ENCODE measurements at regions not wholly inside any gene's neighbourhood (a gene's known extent, or its start where the extent isn't known, plus 50 kb on each side); places are given as distances from the start of the nearest gene placed in this dataset.

DNA sequence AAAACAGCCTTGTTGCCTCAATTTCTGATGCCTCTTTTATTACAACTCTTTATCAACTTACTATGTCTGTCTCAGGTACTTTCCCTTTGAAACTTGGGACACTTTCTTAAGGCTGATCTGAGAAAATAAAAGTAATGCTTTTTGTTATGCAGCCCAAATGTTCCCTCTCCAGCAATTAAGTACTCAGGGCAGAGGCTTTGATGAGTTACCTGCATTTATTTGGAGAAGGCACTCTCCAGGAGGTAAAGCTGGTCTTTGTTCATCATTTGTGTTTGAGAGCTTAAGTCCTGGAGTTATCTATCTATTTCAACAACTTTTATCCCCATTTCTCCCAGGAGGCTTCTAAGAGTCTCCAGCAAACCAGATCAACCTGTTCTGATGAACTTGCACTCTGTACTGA lies 259.2 kb downstream of the ASXL3 start:
- H3K36me3 Mint-ChIP-seq (ENCODE audit: low read depth, unreplicated experiment), result peaks cover under 1% of the 10 kb centered on the region
- no peaks in the 10 kb centered on the region for H3K27me3 ChIP-seq (ENCODE audit: insufficient read depth, low read length)
- peaks cover 3% of the 10 kb centered on the region for H3K4me1 Mint-ChIP-seq (ENCODE audit: low read depth, unreplicated experiment)
- H4K20me1 ChIP-seq (ENCODE audit: insufficient read depth, low read length), result no peaks in the 10 kb centered on the region
- H3K4me1 ChIP-seq (ENCODE audit: insufficient read depth, low read length), result no peaks in the 10 kb centered on the region
- FAIRE-seq, result no peak
- no peak overlapping the region for H3K4me3 Mint-ChIP-seq (ENCODE audit: unreplicated experiment)
- no peak overlapping the region for H3K27ac ChIP-seq (ENCODE audit: low read depth, low read length)
- H3K79me2 ChIP-seq (ENCODE audit: insufficient read depth, low read length), result no peaks in the 10 kb centered on the region
- no peak overlapping the region for H3K4me3 ChIP-seq (ENCODE audit: insufficient read depth, low read depth, low read length)
- H3K4me2 ChIP-seq (ENCODE audit: low read length), result no peak overlapping the region
- no peaks in the 10 kb centered on the region for H3K36me3 ChIP-seq (ENCODE audit: insufficient read depth, low read length)
- TF ChIP-seq EZH2 (IDR thresholded peaks at IDR 0.05; ENCODE audit: insufficient read depth, low read length), result no peak
- no peak for TF ChIP-seq CTCF (IDR thresholded peaks at IDR 0.05; ENCODE audit: insufficient read depth, low read depth, low read length)
- no peaks in the 10 kb centered on the region for H3K27me3 Mint-ChIP-seq (ENCODE audit: low read depth, unreplicated experiment)
- no peak overlapping the region for H3K27ac Mint-ChIP-seq (ENCODE audit: unreplicated experiment)
- H2AFZ ChIP-seq (ENCODE audit: low read depth, low read length), result no peak overlapping the region
- peaks cover 2% of the 10 kb centered on the region for H3K9me3 Mint-ChIP-seq (ENCODE audit: unreplicated experiment)
- no peak for DNase-seq (ENCODE audit: low read depth)
- no peak overlapping the region for H3K9ac ChIP-seq (ENCODE audit: low read length)
- H3K9me3 ChIP-seq (ENCODE audit: insufficient read depth, low read depth, low read length), result peaks cover under 1% of the 10 kb centered on the region

GRCh38 chr18:33836564-33836963 lies 258.5 kb downstream of the ASXL3 start:
- H3K79me2 ChIP-seq (ENCODE audit: insufficient read depth, low read length), result no peaks in the 10 kb centered on the region
- Mint-ChIP-seq H3K27ac (ENCODE audit: unreplicated experiment) (no peak overlapping the region), H3K4me3 (ENCODE audit: unreplicated experiment) (no peak overlapping the region), H3K4me1 (ENCODE audit: low read depth, unreplicated experiment) (peaks cover 3% of the 10 kb centered on the region), H3K36me3 (ENCODE audit: low read depth, unreplicated experiment) (peaks cover 2% of the 10 kb centered on the region), H3K27me3 (ENCODE audit: low read depth, unreplicated experiment) (no peaks in the 10 kb centered on the region), H3K9me3 (ENCODE audit: unreplicated experiment) (peaks cover 6% of the 10 kb centered on the region)
- H3K4me3 ChIP-seq (ENCODE audit: insufficient read depth, low read depth, low read length), result no peak overlapping the region
- no peaks in the 10 kb centered on the region for H4K20me1 ChIP-seq (ENCODE audit: insufficient read depth, low read length)
- no peaks in the 10 kb centered on the region for H3K4me1 ChIP-seq (ENCODE audit: insufficient read depth, low read length)
- H3K27me3 ChIP-seq (ENCODE audit: insufficient read depth, low read length), result no peaks in the 10 kb centered on the region
- H3K9me3 ChIP-seq (ENCODE audit: insufficient read depth, low read depth, low read length), result peaks cover 2% of the 10 kb centered on the region
- DNase-seq (ENCODE audit: low read depth), result no peak
- no peak overlapping the region for H3K9ac ChIP-seq (ENCODE audit: low read length)
- no peak overlapping the region for H2AFZ ChIP-seq (ENCODE audit: low read depth, low read length)
- H3K4me2 ChIP-seq (ENCODE audit: low read length), result no peak overlapping the region
- no peak for TF ChIP-seq CTCF (IDR thresholded peaks at IDR 0.05; ENCODE audit: insufficient read depth, low read depth, low read length)
- no peak for TF ChIP-seq EZH2 (IDR thresholded peaks at IDR 0.05; ENCODE audit: insufficient read depth, low read length)
- FAIRE-seq, result no peak
- no peak overlapping the region for H3K27ac ChIP-seq (ENCODE audit: low read depth, low read length)
- H3K36me3 ChIP-seq (ENCODE audit: insufficient read depth, low read length), result no peaks in the 10 kb centered on the region

GRCh38 chr18:33835419-33835818 lies 257.4 kb downstream of the ASXL3 start:
- Histone ChIP-seq H3K36me3 (ENCODE audit: insufficient read depth, low read length) (no peaks in the 10 kb centered on the region), H4K20me1 (ENCODE audit: insufficient read depth, low read length) (no peaks in the 10 kb centered on the region), H3K27ac (ENCODE audit: low read depth, low read length) (no peak overlapping the region), H3K4me3 (ENCODE audit: insufficient read depth, low read depth, low read length) (no peak overlapping the region), H3K27me3 (ENCODE audit: insufficient read depth, low read length) (no peaks in the 10 kb centered on the region), H3K4me1 (ENCODE audit: insufficient read depth, low read length) (no peaks in the 10 kb centered on the region), H3K4me2 (ENCODE audit: low read length) (no peak overlapping the region), H3K9ac (ENCODE audit: low read length) (no peak overlapping the region), H3K79me2 (ENCODE audit: insufficient read depth, low read length) (no peaks in the 10 kb centered on the region), H2AFZ (ENCODE audit: low read depth, low read length) (no peak overlapping the region), H3K9me3 (ENCODE audit: insufficient read depth, low read depth, low read length) (peaks cover 2% of the 10 kb centered on the region)
- FAIRE-seq, result no peak
- TF ChIP-seq EZH2 (IDR thresholded peaks at IDR 0.05; ENCODE audit: insufficient read depth, low read length) (no peak), CTCF (IDR thresholded peaks at IDR 0.05; ENCODE audit: insufficient read depth, low read depth, low read length) (no peak)
- H3K27ac Mint-ChIP-seq (ENCODE audit: unreplicated experiment), result no peak overlapping the region
- DNase-seq (ENCODE audit: low read depth), result no peak
- H3K4me1 Mint-ChIP-seq (ENCODE audit: low read depth, unreplicated experiment), result peaks cover 3% of the 10 kb centered on the region
- H3K36me3 Mint-ChIP-seq (ENCODE audit: low read depth, unreplicated experiment), result peaks cover 2% of the 10 kb centered on the region
- no peaks in the 10 kb centered on the region for H3K27me3 Mint-ChIP-seq (ENCODE audit: low read depth, unreplicated experiment)
- no peak overlapping the region for H3K4me3 Mint-ChIP-seq (ENCODE audit: unreplicated experiment)
- H3K9me3 Mint-ChIP-seq (ENCODE audit: unreplicated experiment), result peaks cover 8% of the 10 kb centered on the region

Measured in astrocyte (in vitro differentiated cells and primary cell).